ENCODE measurements at regions not wholly inside any gene's neighbourhood (a gene's known extent, or its start where the extent isn't known, plus 50 kb on each side); places are given as distances from the start of the nearest gene placed in this dataset.

- TF ChIP-seq EZH2 (IDR thresholded peaks at IDR 0.05; ENCODE audit: low read depth): no peak
- TF ChIP-seq, protein P1, sequence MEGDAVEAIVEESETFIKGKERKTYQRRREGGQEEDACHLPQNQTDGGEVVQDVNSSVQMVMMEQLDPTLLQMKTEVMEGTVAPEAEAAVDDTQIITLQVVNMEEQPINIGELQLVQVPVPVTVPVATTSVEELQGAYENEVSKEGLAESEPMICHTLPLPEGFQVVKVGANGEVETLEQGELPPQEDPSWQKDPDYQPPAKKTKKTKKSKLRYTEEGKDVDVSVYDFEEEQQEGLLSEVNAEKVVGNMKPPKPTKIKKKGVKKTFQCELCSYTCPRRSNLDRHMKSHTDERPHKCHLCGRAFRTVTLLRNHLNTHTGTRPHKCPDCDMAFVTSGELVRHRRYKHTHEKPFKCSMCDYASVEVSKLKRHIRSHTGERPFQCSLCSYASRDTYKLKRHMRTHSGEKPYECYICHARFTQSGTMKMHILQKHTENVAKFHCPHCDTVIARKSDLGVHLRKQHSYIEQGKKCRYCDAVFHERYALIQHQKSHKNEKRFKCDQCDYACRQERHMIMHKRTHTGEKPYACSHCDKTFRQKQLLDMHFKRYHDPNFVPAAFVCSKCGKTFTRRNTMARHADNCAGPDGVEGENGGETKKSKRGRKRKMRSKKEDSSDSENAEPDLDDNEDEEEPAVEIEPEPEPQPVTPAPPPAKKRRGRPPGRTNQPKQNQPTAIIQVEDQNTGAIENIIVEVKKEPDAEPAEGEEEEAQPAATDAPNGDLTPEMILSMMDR (conservative IDR thresholded peaks at IDR 0.05): no peak
- H2AFZ ChIP-seq: no peak overlapping the region
- no peaks in the 10 kb centered on the region for H4K20me1 ChIP-seq (ENCODE audit: insufficient read depth)
- no TSS peak for BruUV-seq (replicated peaks)
- no peaks in the 10 kb centered on the region for H3K9me3 ChIP-seq (ENCODE audit: insufficient read depth, low read depth)
- H3K27ac ChIP-seq: no peak overlapping the region
- H3K4me2 ChIP-seq: no peak overlapping the region
- H3K4me3 ChIP-seq: no peak overlapping the region
- ChIA-PET POLR2A (ENCODE audit: unreplicated experiment) (no interaction called here), CTCF (no interaction called here)
- H3F3A ChIP-seq (ENCODE audit: insufficient read depth, low read depth): peaks cover 21% of the 10 kb centered on the region; the same call in 1 of the 2 replicates
- no peaks in the 10 kb centered on the region for H3K79me2 ChIP-seq (ENCODE audit: low read depth)
- H3K27me3 ChIP-seq (ENCODE audit: insufficient read depth, low read depth): no peaks in the 10 kb centered on the region
- no peaks in the 10 kb centered on the region for H3K9me2 ChIP-seq (ENCODE audit: insufficient read depth)
- H3K36me3 ChIP-seq (ENCODE audit: low read depth): no peaks in the 10 kb centered on the region
- intact Hi-C loops (cut with micrococcal nuclease; ENCODE audit: unreplicated experiment): loop anchor here (10.0 kb wide), 1 partner anchor 51 kb away; no protein-coding TSS in a partner anchor
- peaks cover 24% of the 10 kb centered on the region for H3K4me1 ChIP-seq (replicated peaks; ENCODE audit: insufficient read depth)
- DNase-seq: no peak
Measured at GRCh38 chr9:129415942-129416651, 204.8 kb downstream of the C9orf50 start.

DNA sequence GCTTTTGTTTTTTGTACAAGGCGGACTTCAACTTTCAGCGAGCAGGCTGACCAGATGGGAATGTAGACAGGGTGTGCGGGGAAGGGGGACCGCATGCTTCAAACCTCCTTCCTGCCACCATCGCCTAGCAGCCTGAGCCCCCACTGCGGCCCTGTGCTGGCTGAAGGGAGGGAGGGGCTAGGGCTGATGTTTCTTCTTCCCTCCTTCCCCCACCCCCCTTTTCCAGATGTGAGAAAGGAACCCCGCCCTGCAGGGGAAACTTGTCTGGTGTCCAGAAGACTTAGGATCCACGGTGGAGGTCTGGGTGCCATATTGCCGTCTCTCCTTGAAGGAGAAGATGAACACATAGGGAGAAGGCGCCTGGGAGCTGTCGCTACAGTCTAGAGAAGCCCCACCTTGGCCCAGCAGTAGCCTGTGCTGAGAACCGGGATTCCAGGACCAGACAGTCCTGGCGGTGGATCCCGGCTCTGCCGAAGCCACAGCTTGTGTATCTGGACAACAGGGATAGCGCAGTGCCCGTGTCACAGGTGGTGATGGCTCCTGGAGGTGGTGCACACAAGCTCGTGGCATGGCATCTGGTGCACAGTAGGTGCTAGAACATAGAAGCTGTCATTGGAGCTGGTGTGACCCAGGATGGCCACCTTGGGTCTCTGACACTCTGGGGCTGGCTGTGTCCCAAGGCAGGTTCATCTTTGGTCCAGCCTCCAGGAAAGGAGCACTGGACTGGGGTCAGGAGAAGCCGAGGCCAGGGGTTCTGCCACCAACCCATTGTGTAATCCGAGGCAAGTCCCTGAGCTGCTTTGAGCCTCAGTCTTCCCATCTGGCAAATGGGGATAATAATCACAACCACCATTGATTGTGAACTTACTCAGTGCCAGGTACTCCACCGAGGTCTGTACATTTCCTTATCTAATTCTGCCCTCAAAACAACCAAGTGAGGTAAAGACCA is 205.6 kb downstream of the C9orf50 start:
- DNase-seq: no peak
- no peaks in the 10 kb centered on the region for H4K20me1 ChIP-seq (ENCODE audit: insufficient read depth)
- no peaks in the 10 kb centered on the region for H3K9me2 ChIP-seq (ENCODE audit: insufficient read depth)
- H3K4me2 ChIP-seq: peak overlapping the region; percentile 97; the same call in 1 of the 2 replicates
- ChIA-PET POLR2A (ENCODE audit: unreplicated experiment) (no interaction called here), CTCF (interaction anchor here (0.6 kb wide), 1 partner anchor 310 kb away, joined by 5 read pairs; no protein-coding TSS in a partner anchor)
- H3K4me3 ChIP-seq: no peak overlapping the region
- H2AFZ ChIP-seq: no peak overlapping the region
- TF ChIP-seq, protein P1 (conservative IDR thresholded peaks at IDR 0.05): no peak
- TF ChIP-seq EZH2 (IDR thresholded peaks at IDR 0.05; ENCODE audit: low read depth): no peak
- H3K27me3 ChIP-seq (ENCODE audit: insufficient read depth, low read depth): no peaks in the 10 kb centered on the region
- H3K79me2 ChIP-seq (ENCODE audit: low read depth): no peaks in the 10 kb centered on the region
- H3F3A ChIP-seq (ENCODE audit: insufficient read depth, low read depth): peaks cover 24% of the 10 kb centered on the region; the same call in 1 of the 2 replicates
- no peak overlapping the region for H3K27ac ChIP-seq
- intact Hi-C loops (cut with micrococcal nuclease; ENCODE audit: unreplicated experiment): loop anchor here (10.0 kb wide), 1 partner anchor 50 kb away; no protein-coding TSS in a partner anchor
- BruUV-seq (replicated peaks): no TSS peak
- H3K36me3 ChIP-seq (ENCODE audit: low read depth): no peaks in the 10 kb centered on the region
- no peaks in the 10 kb centered on the region for H3K9me3 ChIP-seq (ENCODE audit: insufficient read depth, low read depth)
- peaks cover 24% of the 10 kb centered on the region for H3K4me1 ChIP-seq (replicated peaks; ENCODE audit: insufficient read depth)

DNA sequence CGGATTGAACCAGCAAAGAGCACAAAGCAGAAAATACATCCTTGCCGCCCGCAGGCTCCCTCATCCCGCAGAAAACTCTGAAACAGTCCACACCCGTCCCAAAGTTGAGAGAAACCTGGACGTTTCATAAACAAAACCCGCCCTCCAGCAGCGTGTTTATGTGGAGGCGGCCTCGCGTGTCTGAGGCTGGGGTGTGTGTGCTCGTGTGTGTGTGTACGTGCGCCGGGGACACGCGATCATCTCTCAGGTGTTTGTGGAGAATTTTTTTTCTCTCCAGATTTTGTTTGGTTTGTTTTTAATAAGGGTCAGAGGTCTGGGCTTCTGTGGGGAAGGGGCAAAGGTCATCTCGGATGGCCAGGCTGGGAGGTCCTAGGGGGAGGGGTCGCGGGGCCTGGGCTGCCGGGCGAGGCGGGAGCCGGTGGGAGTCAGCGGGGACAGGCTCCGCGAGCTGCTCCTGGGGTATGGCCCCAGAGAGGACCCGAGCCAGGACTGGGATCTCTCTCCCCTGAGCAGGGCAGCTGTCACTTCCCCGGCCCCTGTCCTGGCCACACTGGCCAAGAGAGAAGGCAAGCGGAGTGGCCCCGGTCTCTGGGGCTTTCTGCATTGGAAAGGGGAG is 206.4 kb downstream of the C9orf50 start:
- H3K4me1 ChIP-seq (replicated peaks; ENCODE audit: insufficient read depth): peaks cover 24% of the 10 kb centered on the region
- no TSS peak for BruUV-seq (replicated peaks)
- ChIA-PET CTCF (interaction anchor here (0.6 kb wide), 1 partner anchor 311 kb away, joined by 5 read pairs; no protein-coding TSS in a partner anchor), POLR2A (ENCODE audit: unreplicated experiment) (no interaction called here)
- no peaks in the 10 kb centered on the region for H4K20me1 ChIP-seq (ENCODE audit: insufficient read depth)
- peak overlapping the region; percentile 77 for H3K4me3 ChIP-seq
- intact Hi-C loops (cut with micrococcal nuclease; ENCODE audit: unreplicated experiment): loop anchor here (10.0 kb wide), 1 partner anchor 50 kb away; no protein-coding TSS in a partner anchor
- no peaks in the 10 kb centered on the region for H3K27me3 ChIP-seq (ENCODE audit: insufficient read depth, low read depth)
- TF ChIP-seq, protein P1 (conservative IDR thresholded peaks at IDR 0.05): no peak
- no peak for TF ChIP-seq EZH2 (IDR thresholded peaks at IDR 0.05; ENCODE audit: low read depth)
- H3K36me3 ChIP-seq (ENCODE audit: low read depth): no peaks in the 10 kb centered on the region
- H2AFZ ChIP-seq: peak overlapping the region; percentile 83
- no peaks in the 10 kb centered on the region for H3K9me3 ChIP-seq (ENCODE audit: insufficient read depth, low read depth)
- peak overlapping the region; percentile 97 for H3K4me2 ChIP-seq
- H3K27ac ChIP-seq: peak overlapping the region; percentile 80
- no peaks in the 10 kb centered on the region for H3K79me2 ChIP-seq (ENCODE audit: low read depth)
- peaks cover 24% of the 10 kb centered on the region; the same call in 1 of the 2 replicates for H3F3A ChIP-seq (ENCODE audit: insufficient read depth, low read depth)
- no peak for DNase-seq
- no peaks in the 10 kb centered on the region for H3K9me2 ChIP-seq (ENCODE audit: insufficient read depth)
